T-helper 1 cell treated with Interleukin-12 subunit alpha and Interleukin-12 subunit beta and Interleukin-4 antibody, amounts not matched to agents 30 ng/mL and 1 ng/mL, for 36 hours (primary cell): ENCODE measurements at regions not wholly inside any gene's neighbourhood (a gene's known extent, or its start where the extent isn't known, plus 50 kb on each side); places are given as distances from the start of the nearest gene placed in this dataset.

ENCODE experiments used
- intact Hi-C: fragments of 100-400 bp; cut with micrococcal nuclease; formaldehyde crosslinking; loops from one replicate; pipeline ENCODE4 v1.15.1; 2024

- intact Hi-C loops: no loop called here
These were observed 622.7 kb downstream of the RAPGEF2 start for GRCh38 chr4:159725571-159725970.

GRCh38 chr4:159735281-159736207 is 632.7 kb downstream of the RAPGEF2 start:
- intact Hi-C loops: no loop called here

GRCh38 chr4:159736411-159736810 is 633.5 kb downstream of the RAPGEF2 start:
- intact Hi-C loops: no loop called here

DNA sequence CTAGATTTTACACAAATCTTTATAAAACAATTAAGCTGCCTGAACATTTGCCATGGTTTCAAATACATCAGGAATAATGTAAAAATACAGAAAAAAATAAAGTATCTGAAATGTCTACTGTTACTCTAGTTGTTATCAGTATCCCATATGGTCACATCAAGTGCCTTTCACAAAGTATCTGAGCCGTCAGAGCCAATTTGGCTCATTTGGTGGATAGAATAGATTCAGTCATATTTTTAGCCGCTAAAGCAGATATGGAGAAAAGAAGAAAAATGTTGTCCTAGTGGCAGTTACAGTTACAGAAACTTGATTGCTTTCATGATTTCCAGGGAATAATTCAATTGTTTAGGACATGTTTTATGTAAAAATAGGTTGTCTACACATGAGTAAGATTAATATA is 641.1 kb downstream of the RAPGEF2 start:
- intact Hi-C loops: no loop called here

GRCh38 chr4:159747983-159748382 is 645.1 kb downstream of the RAPGEF2 start:
- intact Hi-C loops: no loop called here

GRCh38 chr4:159748834-159749444 is 646.1 kb downstream of the RAPGEF2 start:
- intact Hi-C loops: no loop called here

DNA sequence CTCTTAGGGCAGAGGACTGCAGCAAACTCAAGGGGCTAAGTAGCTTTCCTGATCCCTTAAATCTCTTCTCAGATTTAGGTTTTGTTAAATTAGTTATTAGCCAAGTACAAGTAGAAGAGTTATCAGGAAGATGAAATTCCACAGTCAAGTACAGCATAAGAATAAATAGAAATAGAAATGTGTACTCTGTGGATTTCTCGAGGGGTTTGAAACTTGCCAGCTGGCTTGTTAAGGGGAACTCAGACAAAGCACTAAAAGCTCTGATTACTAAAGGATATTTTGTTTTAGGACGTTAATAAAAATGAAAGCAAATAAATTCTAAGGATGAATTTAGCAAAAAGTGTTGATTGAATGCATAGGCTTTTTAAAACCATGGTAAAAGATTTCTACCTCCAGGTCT is 654.6 kb downstream of the RAPGEF2 start:
- intact Hi-C loops: no loop called here

GRCh38 chr4:159758061-159758460 is 655.2 kb downstream of the RAPGEF2 start:
- intact Hi-C loops: no loop called here

GRCh38 chr4:159762672-159763071 is 659.8 kb downstream of the RAPGEF2 start:
- intact Hi-C loops: no loop called here

- intact Hi-C loops: no loop called here
These were observed 661.6 kb downstream of the RAPGEF2 start for GRCh38 chr4:159764343-159764952.

GRCh38 chr4:159765382-159765781 is 662.5 kb downstream of the RAPGEF2 start:
- intact Hi-C loops: no loop called here

GRCh38 chr4:159766241-159766640 is 663.4 kb downstream of the RAPGEF2 start:
- intact Hi-C loops: no loop called here

- intact Hi-C loops: no loop called here
These were observed 664.5 kb downstream of the RAPGEF2 start for GRCh38 chr4:159767406-159767805.

- intact Hi-C loops: no loop called here
These were observed 665.1 kb downstream of the RAPGEF2 start for GRCh38 chr4:159768016-159768415.

DNA sequence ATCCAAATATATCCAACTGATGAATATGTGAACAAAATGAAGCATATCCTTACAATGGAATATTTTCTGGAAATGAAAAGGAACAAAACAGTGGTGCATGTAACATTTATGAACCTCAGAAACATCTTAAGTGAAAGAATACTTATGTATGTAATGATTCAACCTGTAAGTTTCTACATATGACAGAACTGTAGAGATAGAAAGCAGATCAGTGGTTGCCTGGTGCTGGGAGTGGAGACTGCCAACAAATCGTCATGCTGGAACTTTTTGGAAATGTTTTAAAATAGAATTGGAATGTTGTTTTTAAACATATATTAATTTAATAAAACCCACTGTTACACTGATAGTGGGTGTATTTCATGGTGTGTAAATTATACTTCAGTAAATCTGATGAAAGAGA is 667.5 kb downstream of the RAPGEF2 start:
- intact Hi-C loops: no loop called here

DNA sequence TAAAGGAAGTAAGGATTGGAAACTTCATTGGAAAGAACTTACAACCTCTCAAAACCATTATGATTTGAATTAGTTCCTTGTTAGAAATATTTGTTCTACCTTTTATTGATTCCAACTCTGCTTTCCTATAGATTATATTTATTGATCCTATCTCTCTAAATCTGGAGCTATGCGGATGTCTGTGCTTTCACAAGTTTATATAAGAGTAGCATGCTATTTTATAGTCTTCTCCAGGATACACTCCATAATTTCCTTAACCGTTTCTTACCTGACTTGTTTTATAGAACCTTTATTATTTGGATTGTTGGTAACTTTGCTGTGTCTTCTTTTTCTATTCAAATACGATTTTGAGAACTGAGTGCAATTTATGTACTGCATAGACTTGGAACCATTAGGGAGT is 668.1 kb downstream of the RAPGEF2 start:
- intact Hi-C loops: no loop called here

- intact Hi-C loops: no loop called here
These were observed 674.1 kb downstream of the RAPGEF2 start for GRCh38 chr4:159776961-159777360.

- intact Hi-C loops: no loop called here
These were observed 674.8 kb downstream of the RAPGEF2 start for GRCh38 chr4:159777689-159778088.

- intact Hi-C loops: no loop called here
These were observed 675.4 kb downstream of the RAPGEF2 start for GRCh38 chr4:159778298-159778697.

DNA sequence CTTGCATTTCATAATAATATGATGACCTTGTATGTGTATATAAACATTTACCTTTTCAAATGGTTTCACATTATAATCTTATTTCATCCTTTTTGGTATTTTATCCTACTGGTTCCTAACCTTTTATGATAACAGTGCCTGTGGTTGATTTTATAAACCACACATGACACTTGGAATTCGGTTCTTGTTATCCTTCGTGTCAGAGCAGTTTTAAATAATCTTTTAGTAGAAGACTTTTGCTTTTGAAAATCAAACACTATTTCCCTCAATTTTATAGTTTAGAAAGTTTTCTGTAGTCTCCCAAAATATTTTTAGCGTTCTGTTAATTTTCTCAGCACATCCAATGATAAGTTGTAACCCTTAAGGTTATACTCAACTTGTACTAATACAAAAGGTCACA is 676.8 kb downstream of the RAPGEF2 start:
- intact Hi-C loops: no loop called here

DNA sequence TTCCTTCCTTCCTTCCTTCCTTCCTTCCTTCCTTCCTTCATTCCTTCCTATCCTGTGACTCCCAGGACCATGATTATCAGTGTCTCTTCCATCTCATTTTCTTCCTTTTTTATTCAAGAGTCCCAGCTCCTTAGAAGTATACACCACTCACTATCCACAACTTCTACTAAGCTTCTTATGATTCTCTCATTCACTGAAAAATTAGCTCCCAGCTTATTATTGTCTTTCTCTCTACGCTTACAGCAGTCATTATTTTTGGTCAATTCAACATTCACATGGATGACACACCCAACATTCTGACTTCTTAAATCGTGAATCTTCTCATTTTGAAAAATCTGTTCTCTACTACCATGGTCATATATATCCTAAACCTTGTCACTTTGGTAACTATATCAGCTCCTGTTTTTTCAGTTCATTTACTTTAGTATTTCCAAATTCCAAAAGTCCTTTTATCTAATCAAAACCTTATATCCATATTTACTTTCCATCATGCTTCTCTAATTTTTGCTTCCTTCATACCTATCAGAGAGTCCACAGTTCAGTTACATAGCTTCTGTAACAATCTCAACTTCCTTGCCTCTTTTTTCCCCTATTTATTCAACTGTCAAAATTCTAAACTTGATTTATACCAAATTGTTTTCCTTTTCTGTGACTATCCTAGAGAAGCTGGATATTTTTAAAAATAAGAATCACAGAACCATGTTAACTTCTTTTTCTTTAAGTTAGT is 677.5 kb downstream of the RAPGEF2 start:
- intact Hi-C loops: no loop called here

GRCh38 chr4:159787901-159788300 is 685.0 kb downstream of the RAPGEF2 start:
- intact Hi-C loops: no loop called here
